GM18520 (cell line): ENCODE measurements at regions not wholly inside any gene's neighbourhood (a gene's known extent, or its start where the extent isn't known, plus 50 kb on each side); places are given as distances from the start of the nearest gene placed in this dataset.
"Not testable (repeated sequence)": the region's sequence is repeated elsewhere in the genome, so short reads cannot be mapped to it uniquely, and the experiment has no call there.

Source experiments
- ATAC-seq: cut with Tn5 transposase; IDR thresholded peaks from one replicate; pipeline ENCODE4 v1.9.1; 2021; ENCODE audit not compliant: unreplicated experiment

GRCh38 chr2:154961676-154962075, 263.2 kb downstream of the KCNJ3 start:
- ATAC-seq, result no peak

GRCh38 chr2:154960802-154961583, 262.5 kb downstream of the KCNJ3 start:
- peak; percentile 72 for ATAC-seq

DNA sequence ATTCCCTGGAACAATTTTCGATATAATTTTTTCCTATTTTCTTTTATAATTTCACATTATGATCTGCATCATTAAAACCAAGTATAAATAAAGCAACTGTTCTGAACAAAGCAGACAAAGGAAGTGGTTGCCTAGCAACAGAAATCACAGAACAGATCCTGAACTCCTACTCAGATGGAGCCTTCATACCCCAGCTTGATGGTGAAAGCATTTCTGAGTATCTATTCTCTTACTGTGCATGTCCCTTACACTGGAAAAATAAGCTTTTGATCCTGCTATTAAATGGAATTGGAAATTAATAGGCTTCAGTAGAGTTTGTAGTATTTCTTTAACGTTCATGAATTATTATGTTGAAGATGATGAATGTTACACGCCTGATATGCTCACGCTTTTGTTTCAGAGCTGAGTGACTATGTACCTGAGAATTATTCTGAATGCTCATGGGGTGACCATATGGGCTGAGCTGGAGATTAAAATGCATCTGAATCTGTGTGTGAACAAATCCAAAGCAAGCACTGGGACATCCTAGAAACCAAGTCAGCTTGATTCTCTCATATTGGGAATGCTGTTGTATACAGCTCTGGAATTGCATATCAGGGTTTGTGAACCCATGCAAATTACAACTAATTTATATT, 254.0 kb downstream of the KCNJ3 start:
- no peak for ATAC-seq

DNA sequence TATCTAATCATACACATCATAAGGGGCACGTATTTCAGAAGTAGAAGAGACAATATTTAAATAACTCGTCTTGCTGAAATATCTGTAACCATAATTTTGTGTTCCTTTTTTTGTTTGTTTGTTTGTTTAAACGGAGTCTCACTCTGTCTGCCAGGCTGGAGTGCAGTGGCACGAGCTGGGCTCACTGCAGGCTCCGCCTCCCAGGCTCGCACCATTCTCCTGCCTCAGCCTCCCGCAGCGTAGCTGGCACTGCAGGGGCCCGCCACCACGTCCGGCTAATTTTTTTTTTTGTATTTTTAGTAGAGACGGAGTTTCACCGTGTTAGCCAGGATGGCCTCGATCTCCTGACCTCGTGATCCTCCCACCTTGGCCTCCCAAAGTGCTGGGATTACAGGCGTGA, 248.9 kb downstream of the KCNJ3 start:
- ATAC-seq, result not testable (repeated sequence)

DNA sequence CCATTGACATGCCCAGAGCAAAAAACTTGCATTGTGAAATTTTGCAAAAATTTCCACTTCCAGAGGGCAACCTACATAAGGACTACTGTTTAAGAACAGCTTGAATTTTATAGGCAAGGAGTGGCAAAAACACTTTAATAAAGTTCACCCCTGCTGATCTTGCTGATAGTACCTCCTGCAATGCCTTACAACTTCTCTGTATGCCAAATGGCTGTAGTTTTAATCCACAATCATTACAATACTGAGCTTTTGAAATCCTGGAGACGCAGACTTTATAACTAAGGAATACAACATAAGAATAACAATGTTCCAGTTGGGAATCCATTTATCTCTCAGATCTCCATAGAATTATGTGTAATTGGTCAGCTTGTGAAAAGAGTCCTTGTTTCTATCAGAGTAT, 247.5 kb downstream of the KCNJ3 start:
- ATAC-seq, result no peak

DNA sequence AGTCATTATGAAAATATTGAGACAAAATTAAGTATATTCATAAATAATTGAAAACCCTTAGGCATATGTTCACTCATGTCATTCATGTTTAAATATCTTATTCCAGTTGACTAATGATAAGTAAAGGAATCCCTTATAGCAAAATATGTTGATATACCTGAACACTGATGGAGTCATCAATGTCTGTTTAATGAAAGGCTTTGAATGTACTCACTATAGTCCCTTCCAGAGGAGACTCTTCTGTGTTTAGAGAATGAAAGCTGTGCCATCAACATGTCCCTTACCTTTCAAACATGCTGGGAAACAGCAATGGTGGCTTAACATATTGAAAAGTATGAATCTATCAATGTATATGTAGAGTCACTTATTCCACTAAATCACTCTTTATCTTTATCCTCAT, 242.9 kb downstream of the KCNJ3 start:
- no peak for ATAC-seq

DNA sequence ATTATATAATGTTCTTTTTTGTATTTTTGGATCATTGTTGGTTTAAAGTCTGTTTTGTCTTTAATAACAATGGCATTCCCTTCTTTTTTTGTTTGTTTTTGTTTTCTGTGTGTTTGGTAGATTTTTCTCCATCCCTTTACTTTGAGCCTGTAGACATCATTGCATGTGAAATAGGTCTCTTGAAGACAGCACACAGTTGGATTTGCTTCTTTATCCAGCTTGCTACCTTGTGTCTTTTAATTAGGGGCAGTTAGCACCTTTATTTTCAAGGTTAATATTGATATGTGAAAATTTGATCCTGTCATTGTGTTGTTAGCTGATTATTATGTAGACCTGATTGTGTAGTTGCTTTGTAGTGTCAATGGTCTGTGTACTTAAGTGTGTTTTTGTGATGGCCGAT, 235.7 kb downstream of the KCNJ3 start:
- ATAC-seq, result no peak

- no peak for ATAC-seq
Measured at GRCh38 chr2:154924531-154924930, 226.0 kb downstream of the KCNJ3 start.

DNA sequence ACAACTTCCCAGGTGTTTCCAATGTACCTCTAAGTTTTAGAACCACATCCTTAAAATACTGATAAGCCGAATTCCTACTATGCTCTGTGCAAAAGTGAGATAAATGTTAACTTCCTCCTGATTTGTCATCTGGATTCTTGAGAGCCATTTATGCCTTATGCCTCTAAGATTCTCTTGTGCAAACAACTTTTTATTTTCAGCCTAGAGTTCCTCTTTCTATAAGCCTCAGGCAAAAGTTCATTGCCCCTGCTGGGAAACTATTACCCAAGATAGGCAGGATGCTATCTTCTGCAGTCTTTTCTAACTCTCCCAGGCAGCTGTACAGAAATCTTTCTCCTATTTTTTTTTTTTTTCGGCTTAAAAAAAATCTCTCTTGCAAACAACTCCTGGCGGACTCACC, 216.1 kb downstream of the KCNJ3 start:
- no peak for ATAC-seq

DNA sequence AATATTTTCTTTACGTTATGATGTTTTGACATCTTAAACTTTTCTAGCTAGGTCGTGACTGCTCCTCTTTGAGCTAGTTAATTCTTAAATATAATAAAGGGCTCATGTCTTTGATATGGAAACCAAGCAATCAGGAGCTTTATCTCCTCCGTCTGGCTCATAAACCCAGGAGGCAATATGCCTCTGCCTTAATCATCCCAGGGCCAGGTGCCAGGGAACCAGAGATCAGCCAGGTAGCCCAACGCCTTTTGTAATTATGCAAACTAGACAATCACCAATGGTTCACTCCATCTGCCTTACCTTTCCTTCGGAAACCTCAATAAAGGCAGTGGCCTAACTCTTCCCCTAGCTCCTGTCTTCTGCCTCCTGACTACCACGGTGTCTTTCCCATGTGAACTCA, 213.7 kb downstream of the KCNJ3 start:
- no peak for ATAC-seq

GRCh38 chr2:154911729-154912128, 213.2 kb downstream of the KCNJ3 start:
- ATAC-seq, result no peak

DNA sequence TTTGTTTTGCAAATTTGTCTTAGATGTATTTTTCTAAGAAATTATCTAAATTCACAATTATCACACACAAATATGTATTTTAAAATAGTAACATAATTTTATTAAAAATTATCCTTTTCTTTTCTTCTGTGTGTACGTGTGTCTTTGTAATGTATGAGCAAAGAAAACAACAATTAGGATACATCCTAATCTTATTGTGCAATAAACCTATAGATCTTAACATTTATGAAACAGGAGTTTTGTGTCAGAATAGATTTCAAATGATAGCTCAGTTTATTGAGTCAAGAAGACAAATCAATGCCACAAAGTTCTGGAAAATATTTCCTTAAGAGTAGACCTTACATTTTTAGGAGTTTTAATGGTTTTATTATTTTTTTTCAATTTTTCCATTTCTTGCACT, 212.2 kb downstream of the KCNJ3 start:
- no peak for ATAC-seq

- ATAC-seq, result no peak
Measured at GRCh38 chr2:154908327-154908726, 209.8 kb downstream of the KCNJ3 start.
